Astrocyte (in vitro differentiated cells and primary cell): ENCODE measurements at regions not wholly inside any gene's neighbourhood (a gene's known extent, or its start where the extent isn't known, plus 50 kb on each side); places are given as distances from the start of the nearest gene placed in this dataset.

Experiments
- DNase-seq: peaks from one replicate; pipeline ENCODE4 v3.0.0-alpha.2; 2010; ENCODE audit warnings: low read depth
- FAIRE-seq: peaks from 2 replicates; lab custom pipeline; 2011; peaks lifted over from hg19 to GRCh38; lab: Jason Lieb, UNC
- H2AFZ ChIP-seq: 2 replicates; pipeline ENCODE4 v1.6.0; 2012; ENCODE audit warnings: low read depth, low read length, inconsistent platforms
- H3K27ac ChIP-seq: 2 replicates; pipeline ENCODE4 v1.5.1; 2011; ENCODE audit warnings: low read depth, low read length, inconsistent platforms
- H3K27me3 ChIP-seq: 2 replicates; pipeline ENCODE4 v1.6.0; 2011; ENCODE audit warnings: low read length, inconsistent platforms; ENCODE audit not compliant: insufficient read depth
- H3K36me3 ChIP-seq: 2 replicates; pipeline ENCODE4 v1.5.1; 2011; ENCODE audit warnings: low read length, inconsistent platforms; ENCODE audit not compliant: insufficient read depth
- H3K4me1 ChIP-seq: 2 replicates; pipeline ENCODE4 v1.5.1; 2011; ENCODE audit warnings: low read length, inconsistent platforms; ENCODE audit not compliant: insufficient read depth
- H3K4me2 ChIP-seq: 2 replicates; pipeline ENCODE4 v1.6.0; 2012; ENCODE audit warnings: low read length, inconsistent platforms
- H3K4me3 ChIP-seq: 2 replicates; pipeline ENCODE4 v1.5.1; 2011; ENCODE audit warnings: low read depth, mild to moderate bottlenecking, low read length, inconsistent platforms; ENCODE audit not compliant: insufficient read depth
- H3K79me2 ChIP-seq: 2 replicates; pipeline ENCODE4 v1.6.0; 2012; ENCODE audit warnings: mild to moderate bottlenecking, low read length, inconsistent platforms; ENCODE audit not compliant: insufficient read depth
- H3K9ac ChIP-seq: 2 replicates; pipeline ENCODE4 v1.6.0; 2012; ENCODE audit warnings: mild to moderate bottlenecking, low read length, inconsistent platforms
- H3K9me3 ChIP-seq: 2 replicates; pipeline ENCODE4 v1.5.1; 2012; ENCODE audit warnings: low read depth, mild to moderate bottlenecking, low read length, inconsistent platforms; ENCODE audit not compliant: insufficient read depth
- H4K20me1 ChIP-seq: 2 replicates; pipeline ENCODE4 v1.6.0; 2012; ENCODE audit warnings: low read length, inconsistent platforms; ENCODE audit not compliant: insufficient read depth
- H3K27ac Mint-ChIP-seq: one replicate; pipeline ENCODE4 v1.8.0; 2021; ENCODE audit warnings: mild to moderate bottlenecking, mixed read lengths; ENCODE audit not compliant: unreplicated experiment
- H3K27me3 Mint-ChIP-seq: one replicate; pipeline ENCODE4 v1.8.0; 2021; ENCODE audit warnings: low read depth, mixed read lengths; ENCODE audit not compliant: unreplicated experiment
- H3K36me3 Mint-ChIP-seq: one replicate; pipeline ENCODE4 v1.8.0; 2021; ENCODE audit warnings: low read depth, mixed read lengths; ENCODE audit not compliant: unreplicated experiment
- H3K4me1 Mint-ChIP-seq: one replicate; pipeline ENCODE4 v1.8.0; 2021; ENCODE audit warnings: low read depth, mixed read lengths; ENCODE audit not compliant: unreplicated experiment
- H3K4me3 Mint-ChIP-seq: one replicate; pipeline ENCODE4 v1.8.0; 2021; ENCODE audit warnings: mild to moderate bottlenecking, moderate library complexity, mixed read lengths; ENCODE audit not compliant: unreplicated experiment
- H3K9me3 Mint-ChIP-seq: one replicate; pipeline ENCODE4 v1.8.0; 2021; ENCODE audit warnings: mild to moderate bottlenecking, mixed read lengths; ENCODE audit not compliant: unreplicated experiment
- EZH2 ChIP-seq: IDR thresholded peaks from 2 replicates; pipeline ENCODE4 v1.6.1; 2012; ENCODE audit warnings: mild to moderate bottlenecking, low read length, inconsistent platforms; ENCODE audit not compliant: insufficient read depth
- TF ChIP-seq, protein P1 (sequence below): IDR thresholded peaks from 2 replicates; pipeline ENCODE4 v1.5.1; 2011; ENCODE audit warnings: low read depth, mild to moderate bottlenecking, inconsistent platforms, low read length, moderate library complexity; ENCODE audit not compliant: insufficient read depth

DNA sequence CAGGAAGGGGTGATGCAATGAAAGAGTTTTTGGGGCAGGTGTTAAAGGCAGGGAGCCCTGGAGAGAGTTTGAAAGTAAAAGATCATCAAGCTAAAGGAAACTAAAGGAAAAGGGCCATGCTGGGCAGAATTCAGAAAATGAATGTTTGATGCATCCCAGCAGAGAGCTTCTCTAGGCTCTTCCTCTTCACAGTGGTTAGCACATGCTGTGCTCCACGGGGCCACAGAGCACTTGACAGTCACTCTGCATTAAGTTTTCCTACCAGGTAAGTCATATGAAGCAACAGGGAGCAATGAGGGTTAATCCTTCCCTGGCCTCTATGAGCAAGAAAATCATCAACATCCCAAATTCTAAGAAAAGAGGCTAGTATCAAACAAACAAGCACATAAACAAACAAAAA lies 895.2 kb downstream of the TRIB2 start:
- H4K20me1 ChIP-seq = no peaks in the 10 kb centered on the region
- no peaks in the 10 kb centered on the region for H3K4me1 Mint-ChIP-seq
- DNase-seq = no peak
- H3K4me2 ChIP-seq = no peak overlapping the region
- H3K36me3 Mint-ChIP-seq = no peaks in the 10 kb centered on the region
- no peaks in the 10 kb centered on the region for H3K27me3 ChIP-seq
- no peak overlapping the region for H3K4me3 ChIP-seq
- no peak overlapping the region for H2AFZ ChIP-seq
- no peaks in the 10 kb centered on the region for H3K4me1 ChIP-seq
- no peak overlapping the region for H3K4me3 Mint-ChIP-seq
- no peaks in the 10 kb centered on the region for H3K79me2 ChIP-seq
- no peak overlapping the region for H3K9ac ChIP-seq
- no peaks in the 10 kb centered on the region for H3K9me3 Mint-ChIP-seq
- H3K27ac Mint-ChIP-seq = no peak overlapping the region
- TF ChIP-seq, protein P1, sequence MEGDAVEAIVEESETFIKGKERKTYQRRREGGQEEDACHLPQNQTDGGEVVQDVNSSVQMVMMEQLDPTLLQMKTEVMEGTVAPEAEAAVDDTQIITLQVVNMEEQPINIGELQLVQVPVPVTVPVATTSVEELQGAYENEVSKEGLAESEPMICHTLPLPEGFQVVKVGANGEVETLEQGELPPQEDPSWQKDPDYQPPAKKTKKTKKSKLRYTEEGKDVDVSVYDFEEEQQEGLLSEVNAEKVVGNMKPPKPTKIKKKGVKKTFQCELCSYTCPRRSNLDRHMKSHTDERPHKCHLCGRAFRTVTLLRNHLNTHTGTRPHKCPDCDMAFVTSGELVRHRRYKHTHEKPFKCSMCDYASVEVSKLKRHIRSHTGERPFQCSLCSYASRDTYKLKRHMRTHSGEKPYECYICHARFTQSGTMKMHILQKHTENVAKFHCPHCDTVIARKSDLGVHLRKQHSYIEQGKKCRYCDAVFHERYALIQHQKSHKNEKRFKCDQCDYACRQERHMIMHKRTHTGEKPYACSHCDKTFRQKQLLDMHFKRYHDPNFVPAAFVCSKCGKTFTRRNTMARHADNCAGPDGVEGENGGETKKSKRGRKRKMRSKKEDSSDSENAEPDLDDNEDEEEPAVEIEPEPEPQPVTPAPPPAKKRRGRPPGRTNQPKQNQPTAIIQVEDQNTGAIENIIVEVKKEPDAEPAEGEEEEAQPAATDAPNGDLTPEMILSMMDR = no peak
- H3K27me3 Mint-ChIP-seq = no peaks in the 10 kb centered on the region
- no peak overlapping the region for H3K27ac ChIP-seq
- H3K36me3 ChIP-seq = no peaks in the 10 kb centered on the region
- FAIRE-seq = no peak
- H3K9me3 ChIP-seq = no peaks in the 10 kb centered on the region

DNA sequence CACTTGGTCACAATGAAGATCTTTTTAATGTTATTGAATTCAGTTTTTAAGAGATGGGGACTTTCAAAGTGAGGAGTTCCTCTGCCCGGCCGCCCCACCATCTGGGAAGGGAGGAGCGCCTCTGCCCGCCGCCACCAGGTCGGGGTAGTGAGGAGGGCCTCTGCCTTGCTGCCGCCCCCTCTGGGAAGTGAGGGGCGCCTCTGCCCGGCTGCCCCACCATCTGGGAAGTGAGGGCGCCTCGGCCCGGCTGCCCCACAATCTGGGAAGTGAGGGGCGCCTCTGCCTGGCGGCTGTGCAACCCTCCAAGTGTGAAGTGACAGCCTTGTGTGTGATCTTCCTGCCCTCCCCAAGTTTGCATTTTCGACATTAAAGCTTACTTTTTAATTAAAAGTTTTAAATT lies 899.3 kb downstream of the TRIB2 start:
- Histone ChIP-seq H3K4me2 (no peak overlapping the region), H2AFZ (no peak overlapping the region), H3K9ac (no peak overlapping the region), H3K4me1 (no peaks in the 10 kb centered on the region), H3K4me3 (no peak overlapping the region), H3K36me3 (no peaks in the 10 kb centered on the region), H4K20me1 (no peaks in the 10 kb centered on the region), H3K9me3 (no peaks in the 10 kb centered on the region), H3K27me3 (no peaks in the 10 kb centered on the region), H3K79me2 (no peaks in the 10 kb centered on the region), H3K27ac (no peak overlapping the region)
- no peak for DNase-seq
- Mint-ChIP-seq H3K27me3 (no peaks in the 10 kb centered on the region), H3K36me3 (no peaks in the 10 kb centered on the region), H3K4me1 (no peaks in the 10 kb centered on the region), H3K4me3 (no peak overlapping the region), H3K27ac (no peak overlapping the region), H3K9me3 (no peaks in the 10 kb centered on the region)
- TF ChIP-seq, protein P1 = no peak
- TF ChIP-seq EZH2 = no peak
- FAIRE-seq = no peak

DNA sequence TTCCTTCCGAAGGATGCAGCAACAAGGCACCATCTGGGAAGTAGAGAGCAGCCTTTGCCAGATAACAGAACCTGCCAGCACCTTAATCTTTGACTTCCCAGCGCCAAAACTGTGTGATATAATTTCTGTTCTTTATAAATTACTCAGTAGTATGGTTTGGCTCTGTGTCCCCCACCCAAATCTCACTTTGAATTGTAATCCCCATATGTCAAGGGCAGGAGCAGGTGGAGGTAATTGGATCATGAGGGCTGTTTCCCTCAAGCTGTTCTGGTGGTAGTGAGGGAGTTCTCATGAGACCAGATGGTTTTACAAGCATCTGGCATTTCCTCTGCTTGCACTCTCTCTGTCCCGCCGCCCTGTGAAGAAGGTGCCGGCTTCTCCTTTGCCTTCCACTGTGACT lies 899.9 kb downstream of the TRIB2 start:
- H3K36me3 ChIP-seq = no peaks in the 10 kb centered on the region
- H3K27ac ChIP-seq = no peak overlapping the region
- H2AFZ ChIP-seq = no peak overlapping the region
- FAIRE-seq (no peak), DNase-seq (no peak)
- Mint-ChIP-seq H3K4me1 (no peaks in the 10 kb centered on the region), H3K27me3 (no peaks in the 10 kb centered on the region), H3K9me3 (no peaks in the 10 kb centered on the region), H3K36me3 (no peaks in the 10 kb centered on the region), H3K27ac (no peak overlapping the region), H3K4me3 (no peak overlapping the region)
- H3K79me2 ChIP-seq = no peaks in the 10 kb centered on the region
- H3K4me3 ChIP-seq = no peak overlapping the region
- H3K9ac ChIP-seq = no peak overlapping the region
- TF ChIP-seq, protein P1 = no peak
- no peak for TF ChIP-seq EZH2
- H3K4me1 ChIP-seq = no peaks in the 10 kb centered on the region
- H3K9me3 ChIP-seq = no peaks in the 10 kb centered on the region
- H3K27me3 ChIP-seq = no peaks in the 10 kb centered on the region
- no peak overlapping the region for H3K4me2 ChIP-seq
- no peaks in the 10 kb centered on the region for H4K20me1 ChIP-seq
